Frontal cortex (tissue), 3 donors: ENCODE measurements at regions not wholly inside any gene's neighbourhood (a gene's known extent, or its start where the extent isn't known, plus 50 kb on each side); places are given as distances from the start of the nearest gene placed in this dataset.

Experiments
- DNase-seq, 2 donors: peaks; one replicate each; pipeline ENCODE4 v3.0.0; 2012; ENCODE audit warnings: low spot score in 2 of 2
- FAIRE-seq: peaks from 2 replicates; lab custom pipeline; 2012; peaks lifted over from hg19 to GRCh38; lab: Jason Lieb, UNC
- donor health status: control.
- donor health status: control.
- donor health status: control.

GRCh38 chr3:124412644-124413043 lies 317.6 kb upstream of the UMPS start:
- no peak for DNase-seq
- no peak for FAIRE-seq

GRCh38 chr3:124413393-124413792 lies 316.9 kb upstream of the UMPS start:
- DNase-seq (no peak), FAIRE-seq (no peak)

- no peak for FAIRE-seq
- no peak for DNase-seq
These were observed 316.2 kb upstream of the UMPS start for GRCh38 chr3:124413989-124414598.

GRCh38 chr3:124415446-124415960 lies 314.7 kb upstream of the UMPS start:
- no peak for FAIRE-seq
- no peak for DNase-seq

- FAIRE-seq (no peak), DNase-seq (no peak)
These were observed 310.9 kb upstream of the UMPS start for GRCh38 chr3:124419303-124419702.

GRCh38 chr3:124420392-124420791 lies 309.9 kb upstream of the UMPS start:
- no peak for FAIRE-seq

GRCh38 chr3:124422805-124423204 lies 307.4 kb upstream of the UMPS start:
- no peak for DNase-seq
- FAIRE-seq: no peak

More at GRCh38 chr3:124420392-124420791, 309.9 kb upstream of the UMPS start:
- DNase-seq: no peak

GRCh38 chr3:124424396-124424795 lies 305.9 kb upstream of the UMPS start:
- DNase-seq: no peak
- FAIRE-seq: no peak

GRCh38 chr3:124425972-124426371 lies 304.3 kb upstream of the UMPS start:
- no peak for FAIRE-seq
- DNase-seq: no peak

- no peak for DNase-seq
- no peak for FAIRE-seq
These were observed 301.7 kb upstream of the UMPS start for GRCh38 chr3:124428372-124429128.

- no peak for FAIRE-seq
- no peak for DNase-seq
These were observed 301.0 kb upstream of the UMPS start for GRCh38 chr3:124429129-124429815.

GRCh38 chr3:124431331-124431994 lies 298.8 kb upstream of the UMPS start:
- FAIRE-seq: no peak
- DNase-seq: no peak

GRCh38 chr3:124434176-124434575 lies 296.1 kb upstream of the UMPS start:
- no peak for DNase-seq
- no peak for FAIRE-seq

GRCh38 chr3:124435467-124435866 lies 294.8 kb upstream of the UMPS start:
- FAIRE-seq: no peak
- DNase-seq: no peak

- DNase-seq (no peak), FAIRE-seq (no peak)
These were observed 291.4 kb upstream of the UMPS start for GRCh38 chr3:124438813-124439212.

- FAIRE-seq: no peak
- DNase-seq: no peak
These were observed 290.6 kb upstream of the UMPS start for GRCh38 chr3:124439603-124440002.

- FAIRE-seq: no peak
- DNase-seq: no peak
These were observed 288.5 kb upstream of the UMPS start for GRCh38 chr3:124441766-124442165.

GRCh38 chr3:124442463-124442862 lies 287.8 kb upstream of the UMPS start:
- no peak for FAIRE-seq
- DNase-seq: no peak

- no peak for FAIRE-seq
- no peak for DNase-seq
These were observed 286.8 kb upstream of the UMPS start for GRCh38 chr3:124443446-124443845.

- FAIRE-seq (no peak), DNase-seq (no peak)
These were observed 286.2 kb upstream of the UMPS start for GRCh38 chr3:124444075-124444474.
